Adrenal gland (tissue), 5 donors: ENCODE measurements at regions not wholly inside any gene's neighbourhood (a gene's known extent, or its start where the extent isn't known, plus 50 kb on each side); places are given as distances from the start of the nearest gene placed in this dataset.

ENCODE experiments used
- POLR2A ChIP-seq, 2 donors: fragments of 450-650 bp; IDR thresholded peaks; one replicate each; pipeline ENCODE4 v1.6.1; 2017; ENCODE audit warnings: antibody characterized with exemption in 2 of 2, mild to moderate bottlenecking in 2 of 2, moderate library complexity in 1 of 2
- TF ChIP-seq, protein P1 (sequence below), 6 experiments: fragments of 450-650 bp in 4 of 6; fragments of 200-600 bp in 2 of 6; sonication (generic) in 1 of 6; IDR thresholded peaks; 1 replicate in 5 of 6; 2 replicates in 1 of 6; pipeline versions ENCODE4 v1.5.1 to v1.8.0; 2016 to 2021; ENCODE audit warnings: antibody characterized with exemption in 6 of 6, mild to moderate bottlenecking in 2 of 6, moderate library complexity in 1 of 6
- donor health status: DM: no; HTN: no; CAD: no.

DNA sequence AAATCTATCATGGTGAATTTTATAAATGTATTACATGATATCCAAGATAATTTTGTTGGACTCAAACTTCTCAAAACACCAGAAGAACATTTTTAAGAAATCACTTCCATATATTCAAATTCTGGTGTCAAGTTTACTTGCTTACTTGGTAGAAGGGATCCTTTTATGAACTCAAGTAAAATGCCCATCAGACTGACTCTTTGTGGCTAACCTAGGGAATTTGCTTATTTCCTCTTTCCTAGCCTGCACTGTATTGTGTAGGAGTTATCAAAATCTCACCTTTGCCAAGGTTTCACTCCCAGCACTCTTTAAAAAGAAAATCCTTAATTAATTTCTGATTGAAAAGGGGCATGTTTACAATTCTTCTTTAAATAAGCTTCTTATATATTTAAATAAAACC, 196.5 kb downstream of the DUSP6 start:
- TF ChIP-seq, protein P1, sequence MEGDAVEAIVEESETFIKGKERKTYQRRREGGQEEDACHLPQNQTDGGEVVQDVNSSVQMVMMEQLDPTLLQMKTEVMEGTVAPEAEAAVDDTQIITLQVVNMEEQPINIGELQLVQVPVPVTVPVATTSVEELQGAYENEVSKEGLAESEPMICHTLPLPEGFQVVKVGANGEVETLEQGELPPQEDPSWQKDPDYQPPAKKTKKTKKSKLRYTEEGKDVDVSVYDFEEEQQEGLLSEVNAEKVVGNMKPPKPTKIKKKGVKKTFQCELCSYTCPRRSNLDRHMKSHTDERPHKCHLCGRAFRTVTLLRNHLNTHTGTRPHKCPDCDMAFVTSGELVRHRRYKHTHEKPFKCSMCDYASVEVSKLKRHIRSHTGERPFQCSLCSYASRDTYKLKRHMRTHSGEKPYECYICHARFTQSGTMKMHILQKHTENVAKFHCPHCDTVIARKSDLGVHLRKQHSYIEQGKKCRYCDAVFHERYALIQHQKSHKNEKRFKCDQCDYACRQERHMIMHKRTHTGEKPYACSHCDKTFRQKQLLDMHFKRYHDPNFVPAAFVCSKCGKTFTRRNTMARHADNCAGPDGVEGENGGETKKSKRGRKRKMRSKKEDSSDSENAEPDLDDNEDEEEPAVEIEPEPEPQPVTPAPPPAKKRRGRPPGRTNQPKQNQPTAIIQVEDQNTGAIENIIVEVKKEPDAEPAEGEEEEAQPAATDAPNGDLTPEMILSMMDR (IDR thresholded peaks at IDR 0.05) = no peak
- no peak for TF ChIP-seq POLR2A (IDR thresholded peaks at IDR 0.05)
